IMR-90 (cell line): ENCODE measurements at regions not wholly inside any gene's neighbourhood (a gene's known extent, or its start where the extent isn't known, plus 50 kb on each side); places are given as distances from the start of the nearest gene placed in this dataset.

Experiments
- ATAC-seq: fragments of 200-7000 bp; cut with Tn5 transposase; 2 replicates; pipeline ENCODE4 v1.9.1; 2020; ENCODE audit warnings: low read depth, mild to moderate bottlenecking, moderate library complexity
- BruUV-seq: library from RNA; stranded (reverse); fragments of 400-500 nt; replicated peaks from 2 replicates; lab custom pipeline; 2021; lab: Mats Ljungman, UMichigan
- CTCF ChIA-PET: fragments of 300-600 bp; formaldehyde crosslinking; extraction: SDS; loops from one replicate; lab custom pipeline; 2021; ENCODE audit warnings: antibody characterized with exemption; lab: Yijun Ruan, JAX
- POLR2A ChIA-PET: fragments of 300-600 bp; sonication (Branson Sonifier 250); formaldehyde crosslinking; loops from one replicate; lab custom pipeline; 2022; ENCODE audit warnings: antibody characterized with exemption; ENCODE audit not compliant: unreplicated experiment; lab: Charles Lee
- DNase-seq: peaks from one replicate; pipeline ENCODE4 v3.0.0; 2013
- H2AFZ ChIP-seq: replicated peaks from 2 replicates; pipeline ENCODE3; 2013; ENCODE audit warnings: low read length, mild to moderate bottlenecking; ENCODE audit not compliant: poor library complexity
- H2AK5ac ChIP-seq: 2 replicates; pipeline ENCODE4 v1.6.1; 2013; ENCODE audit warnings: low read depth, low read length, inconsistent platforms
- H2AK9ac ChIP-seq: replicated peaks from 2 replicates; pipeline ENCODE3; 2013; ENCODE audit warnings: mild to moderate bottlenecking, low read depth, low read length, moderate library complexity; ENCODE audit not compliant: poor library complexity
- H2BK120ac ChIP-seq: 2 replicates; pipeline ENCODE4 v1.6.1; 2013; ENCODE audit warnings: low read depth, low read length, inconsistent platforms
- H2BK15ac ChIP-seq: 3 replicates; pipeline ENCODE4 v1.6.1; 2013; ENCODE audit warnings: low read depth, low read length, inconsistent platforms
- H2BK20ac ChIP-seq: 2 replicates; pipeline ENCODE4 v1.6.1; 2013; ENCODE audit warnings: low read depth, mild to moderate bottlenecking, inconsistent platforms, low read length, moderate library complexity
- H2BK5ac ChIP-seq: 2 replicates; pipeline ENCODE4 v1.6.1; 2013; ENCODE audit warnings: mild to moderate bottlenecking, low read depth, low read length, inconsistent platforms; ENCODE audit not compliant: poor library complexity, severe bottlenecking
- H3K14ac ChIP-seq: replicated peaks from 2 replicates; pipeline ENCODE4 v1.6.1; 2013; ENCODE audit warnings: low read depth, low read length, inconsistent platforms
- H3K18ac ChIP-seq: 2 replicates; pipeline ENCODE4 v1.6.1; 2013; ENCODE audit warnings: low read depth, low read length, control low read depth
- H3K23ac ChIP-seq: 2 replicates; pipeline ENCODE4 v1.6.1; 2013; ENCODE audit warnings: low read depth, low read length, inconsistent platforms
- H3K27ac ChIP-seq: 2 replicates; pipeline ENCODE4 v1.5.1; 2013; ENCODE audit warnings: mild to moderate bottlenecking, control low read depth, low read length; ENCODE audit not compliant: insufficient read depth
- H3K27me3 ChIP-seq: 2 replicates; pipeline ENCODE4 v1.6.1; 2013; ENCODE audit warnings: low read length; ENCODE audit not compliant: control insufficient read depth, insufficient read depth
- H3K36me3 ChIP-seq: 2 replicates; pipeline ENCODE4 v1.6.1; 2013; ENCODE audit warnings: low read length, mixed read lengths; ENCODE audit not compliant: control insufficient read depth, insufficient read depth
- H3K4ac ChIP-seq: 2 replicates; pipeline ENCODE4 v1.6.1; 2013; ENCODE audit warnings: low read depth, low read length, inconsistent platforms
- H3K4me1 ChIP-seq: 2 replicates; pipeline ENCODE4 v1.6.1; 2013; ENCODE audit warnings: low read length, mixed read lengths; ENCODE audit not compliant: control insufficient read depth, insufficient read depth
- H3K4me2 ChIP-seq: 2 replicates; pipeline ENCODE4 v1.6.1; 2013; ENCODE audit warnings: low read depth, mild to moderate bottlenecking, control low read depth, low read length, moderate library complexity
- H3K4me3 ChIP-seq: 2 replicates; pipeline ENCODE4 v1.5.1; 2013; ENCODE audit warnings: low read depth, mild to moderate bottlenecking, control low read depth, low read length, moderate library complexity; ENCODE audit not compliant: insufficient read depth
- H3K56ac ChIP-seq: 2 replicates; pipeline ENCODE4 v1.6.1; 2013; ENCODE audit warnings: low read length, inconsistent platforms; ENCODE audit not compliant: insufficient read depth; ENCODE audit errors: extremely low read depth
- H3K79me1 ChIP-seq, 2 experiments: 2 replicates each; pipeline ENCODE4 v1.6.1; 2013; ENCODE audit warnings: low read length in 2 of 2, inconsistent platforms in 1 of 2, low read depth in 1 of 2
- H3K9ac ChIP-seq: 2 replicates; pipeline ENCODE4 v1.6.1; 2013; ENCODE audit warnings: low read depth, low read length, control low read depth
- H3K9me1 ChIP-seq: 2 replicates; pipeline ENCODE4 v1.6.1; 2013; ENCODE audit warnings: low read length, inconsistent platforms; ENCODE audit not compliant: insufficient read depth
- H3K9me3 ChIP-seq: 2 replicates; pipeline ENCODE4 v1.6.1; 2013; ENCODE audit warnings: low read length; ENCODE audit not compliant: control insufficient read depth, insufficient read depth
- H4K20me1 ChIP-seq: 2 replicates; pipeline ENCODE4 v1.6.1; 2013; ENCODE audit warnings: low read length, inconsistent platforms; ENCODE audit not compliant: insufficient read depth
- H4K5ac ChIP-seq: 2 replicates; pipeline ENCODE4 v1.6.1; 2013; ENCODE audit warnings: mild to moderate bottlenecking, low read depth, low read length, control low read depth
- H4K8ac ChIP-seq, 2 experiments: 2 replicates each; pipeline ENCODE4 v1.6.1; 2013; ENCODE audit warnings: low read depth in 2 of 2, low read length in 2 of 2, control low read depth in 1 of 2, inconsistent platforms in 1 of 2
- H4K91ac ChIP-seq: 2 replicates; pipeline ENCODE4 v1.6.1; 2013; ENCODE audit warnings: low read depth, low read length, inconsistent platforms; ENCODE audit not compliant: insufficient read depth
- CEBPB ChIP-seq: IDR thresholded peaks from 2 replicates; pipeline ENCODE4 v1.6.1; 2012; ENCODE audit warnings: low read depth, low read length, improper control_type of control experiment
- CHD1 ChIP-seq: IDR thresholded peaks from 2 replicates; pipeline ENCODE4 v1.6.1; 2012; ENCODE audit warnings: low read depth, low read length, improper control_type of control experiment
- CTCF ChIP-seq: conservative IDR thresholded peaks from 2 replicates; pipeline ENCODE4 v1.5.1; 2012; ENCODE audit warnings: mild to moderate bottlenecking, low read depth, low read length, improper control_type of control experiment
- ELK1 ChIP-seq: fragments of 150-350 bp; IDR thresholded peaks from 2 replicates; pipeline ENCODE4 v1.6.1; 2016; ENCODE audit warnings: low read depth, mild to moderate bottlenecking, low read length, moderate library complexity, borderline replicate concordance
- MAFK ChIP-seq: IDR thresholded peaks from 2 replicates; pipeline ENCODE4 v1.6.1; 2012; ENCODE audit warnings: low read depth, low read length, improper control_type of control experiment
- MAZ ChIP-seq: IDR thresholded peaks from 2 replicates; pipeline ENCODE4 v1.6.1; 2012; ENCODE audit warnings: low read depth, mild to moderate bottlenecking, low read length, improper control_type of control experiment, moderate library complexity, borderline replicate concordance
- MXI1 ChIP-seq: IDR thresholded peaks from 2 replicates; pipeline ENCODE4 v1.6.1; 2012; ENCODE audit warnings: low read depth, mild to moderate bottlenecking, low read length, moderate library complexity, borderline replicate concordance
- NFE2L2 ChIP-seq: fragments of 150-350 bp; IDR thresholded peaks from 2 replicates; pipeline ENCODE4 v1.6.1; 2016; ENCODE audit warnings: low read depth, mild to moderate bottlenecking, low read length
- RCOR1 ChIP-seq: IDR thresholded peaks from 2 replicates; pipeline ENCODE4 v1.6.1; 2012; ENCODE audit warnings: mild to moderate bottlenecking, low read length, improper control_type of control experiment; ENCODE audit not compliant: insufficient replicate concordance
- RFX5 ChIP-seq: IDR thresholded peaks from 2 replicates; pipeline ENCODE4 v1.8.0; 2012; ENCODE audit warnings: low read depth, mild to moderate bottlenecking, low read length, moderate library complexity
- USF2 ChIP-seq: fragments of 150-350 bp; IDR thresholded peaks from 2 replicates; pipeline ENCODE4 v1.6.1; 2017; ENCODE audit warnings: mild to moderate bottlenecking, antibody characterized with exemption, low read length, low read depth
- WGBS, 2 experiments: methylation state at CpG; one replicate each; pipeline versions ENCODE4 v1.1.5 to v1.1.7; 2013; ENCODE audit warnings: missing lambda C conversion rate in 2 of 2; ENCODE audit not compliant: insufficient read length in 1 of 2; ENCODE audit errors: extremely low coverage in 2 of 2; 5-methylcytosine and 5-hydroxymethylcytosine counted together
- dilution Hi-C: fragments of 300-500 bp; cut with HindIII; formaldehyde crosslinking; loops from one replicate; pipeline ENCODE4 v1.14.3; 2018; ENCODE audit warnings: low sequenced_read_pairs; ENCODE audit not compliant: unreplicated experiment
- in situ Hi-C: fragments of 300-500 bp; cut with MboI; formaldehyde crosslinking; loops from 3 replicates; pipeline ENCODE4 v1.14.3; 2019; ENCODE audit warnings: low sequenced_read_pairs, inconsistent platforms, mixed read lengths
- intact Hi-C: fragments of 100-400 bp; cut with micrococcal nuclease; formaldehyde crosslinking; loops from 2 replicates; pipeline ENCODE4 v1.10.0; 2022

- ChIA-PET CTCF (no interaction called here), POLR2A (no interaction called here)
- Histone ChIP-seq H3K36me3 (no peaks in the 10 kb centered on the region), H3K14ac (no peak overlapping the region), H4K91ac (no peak overlapping the region), H2BK5ac (no peak overlapping the region), H3K9ac (no peak overlapping the region), H3K56ac (no peak overlapping the region), H3K23ac (no peak overlapping the region), H2BK15ac (no peak overlapping the region), H3K27me3 (no peaks in the 10 kb centered on the region), H3K9me1 (no peaks in the 10 kb centered on the region), H3K4me3 (no peak overlapping the region), H2BK120ac (no peak overlapping the region), H3K9me3 (no peaks in the 10 kb centered on the region), H4K20me1 (no peaks in the 10 kb centered on the region), H3K4ac (no peak overlapping the region), H4K8ac (no peak overlapping the region), H3K79me1 (no peaks in the 10 kb centered on the region), H2AK9ac (no peak overlapping the region), H4K5ac (no peak overlapping the region), H3K4me2 (no peak overlapping the region), H2AK5ac (no peak overlapping the region), H3K18ac (no peak overlapping the region), H2AFZ (no peak overlapping the region), H2BK20ac (no peak overlapping the region), H3K4me1 (no peaks in the 10 kb centered on the region), H3K27ac (no peak overlapping the region)
- no peak for ATAC-seq
- dilution Hi-C loops, result no loop called here
- WGBS, 2 experiments, result no CpG with 5 or more reads among the region's 1 CpG
- BruUV-seq, result no TSS peak
- TF ChIP-seq CTCF (no peak), MAFK (no peak), ELK1 (no peak), CEBPB (no peak), RCOR1 (no peak), MAZ (no peak), NFE2L2 (no peak), USF2 (no peak), MXI1 (no peak), CHD1 (no peak), RFX5 (no peak)
- in situ Hi-C loops, result no loop called here
- DNase-seq, result no peak
- intact Hi-C loops, result no loop called here
Measured at GRCh38 chr12:86801439-86801838, 545.2 kb upstream of the MGAT4C start.
